ENCODE measurements at regions not wholly inside any gene's neighbourhood (a gene's known extent, or its start where the extent isn't known, plus 50 kb on each side); places are given as distances from the start of the nearest gene placed in this dataset.

DNA sequence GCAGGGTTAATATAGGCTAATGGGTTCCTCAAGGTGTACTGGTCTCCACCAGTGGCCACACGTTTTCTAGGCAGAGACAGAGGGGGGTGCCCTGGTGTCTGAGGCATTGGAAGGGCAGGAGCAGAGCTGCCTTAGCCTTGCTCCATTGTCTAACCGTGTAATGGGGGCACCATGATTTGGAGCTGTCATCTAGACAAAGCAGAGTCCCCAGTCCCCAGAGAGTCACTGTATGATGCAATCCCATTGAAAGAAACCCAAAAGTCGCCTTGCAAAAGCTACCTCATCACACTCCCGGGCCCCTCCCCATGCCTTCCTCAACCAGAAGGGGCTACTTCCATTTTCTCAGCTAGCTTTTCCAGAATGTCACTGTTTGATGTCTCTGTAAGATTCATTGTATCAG is 487.1 kb downstream of the AACS start:
- TF ChIP-seq, protein P1, sequence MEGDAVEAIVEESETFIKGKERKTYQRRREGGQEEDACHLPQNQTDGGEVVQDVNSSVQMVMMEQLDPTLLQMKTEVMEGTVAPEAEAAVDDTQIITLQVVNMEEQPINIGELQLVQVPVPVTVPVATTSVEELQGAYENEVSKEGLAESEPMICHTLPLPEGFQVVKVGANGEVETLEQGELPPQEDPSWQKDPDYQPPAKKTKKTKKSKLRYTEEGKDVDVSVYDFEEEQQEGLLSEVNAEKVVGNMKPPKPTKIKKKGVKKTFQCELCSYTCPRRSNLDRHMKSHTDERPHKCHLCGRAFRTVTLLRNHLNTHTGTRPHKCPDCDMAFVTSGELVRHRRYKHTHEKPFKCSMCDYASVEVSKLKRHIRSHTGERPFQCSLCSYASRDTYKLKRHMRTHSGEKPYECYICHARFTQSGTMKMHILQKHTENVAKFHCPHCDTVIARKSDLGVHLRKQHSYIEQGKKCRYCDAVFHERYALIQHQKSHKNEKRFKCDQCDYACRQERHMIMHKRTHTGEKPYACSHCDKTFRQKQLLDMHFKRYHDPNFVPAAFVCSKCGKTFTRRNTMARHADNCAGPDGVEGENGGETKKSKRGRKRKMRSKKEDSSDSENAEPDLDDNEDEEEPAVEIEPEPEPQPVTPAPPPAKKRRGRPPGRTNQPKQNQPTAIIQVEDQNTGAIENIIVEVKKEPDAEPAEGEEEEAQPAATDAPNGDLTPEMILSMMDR (conservative IDR thresholded peaks at IDR 0.05 in 1 of 2, IDR thresholded peaks at IDR 0.05 in 1 of 2; ENCODE audit: extremely low read depth in 1 of 2, insufficient read depth in 1 of 2, low read depth in 1 of 2, low read length in 2 of 2), result no peak
- TF ChIP-seq EZH2 (IDR thresholded peaks at IDR 0.05; ENCODE audit: borderline replicate concordance, low read length), result no peak

Data from mammary epithelial cell (primary cell).